SHP77 (cell line): ENCODE measurements at regions not wholly inside any gene's neighbourhood (a gene's known extent, or its start where the extent isn't known, plus 50 kb on each side); places are given as distances from the start of the nearest gene placed in this dataset.

Source experiments
- DNase-seq, 2 experiments: peaks; one replicate each; lab custom pipeline; 2025; lab: John Stamatoyannopoulos, UW

DNA sequence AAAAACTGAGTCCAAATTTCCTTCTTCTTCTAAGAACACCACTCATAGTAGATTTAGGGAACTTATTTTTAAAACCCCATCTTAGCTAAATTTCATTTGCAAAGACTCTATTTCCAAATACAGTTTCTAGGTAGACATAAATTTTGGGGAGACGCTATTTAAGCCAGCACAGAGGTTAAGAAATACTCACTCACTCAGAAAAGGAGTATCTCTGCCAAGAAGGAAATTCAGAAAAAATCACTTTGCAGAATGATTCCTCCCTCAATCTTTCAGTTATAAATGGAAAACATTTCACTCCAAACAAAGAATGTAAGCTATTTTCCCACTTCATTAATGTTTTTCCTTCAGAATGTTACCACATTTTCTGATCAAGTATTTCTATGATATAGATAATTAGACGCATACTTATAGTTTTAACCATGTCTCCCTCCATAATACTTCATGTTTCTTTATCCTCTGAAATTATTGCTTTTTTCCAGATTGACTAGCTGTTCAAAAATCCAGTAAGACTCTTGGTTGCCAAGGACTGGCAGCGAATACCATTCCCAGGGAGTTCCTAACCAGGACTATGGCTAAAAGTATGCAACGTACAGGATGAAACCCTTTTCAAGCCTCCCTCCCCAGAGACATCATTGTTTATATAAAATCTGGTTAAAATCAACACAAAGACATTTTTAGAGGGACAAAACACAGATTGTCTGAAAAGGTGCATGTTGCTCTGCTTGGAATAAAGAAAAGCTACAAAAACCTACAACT is 52.5 kb upstream of the RXFP2 start:
- no peak for DNase-seq
